Epidermal melanocyte (primary cell): ENCODE measurements at regions not wholly inside any gene's neighbourhood (a gene's known extent, or its start where the extent isn't known, plus 50 kb on each side); places are given as distances from the start of the nearest gene placed in this dataset.
"Not testable (repeated sequence)": the region's sequence is repeated elsewhere in the genome, so short reads cannot be mapped to it uniquely, and the experiment has no call there.

Experiments used
- DNase-seq: peaks from one replicate; pipeline ENCODE4 v3.0.0; 2011; ENCODE audit warnings: low spot score; ENCODE audit not compliant: insufficient read length

GRCh38 chr17:79560527-79560926, 50.3 kb downstream of the RBFOX3 start:
- DNase-seq: no peak

GRCh38 chr17:79559111-79559887, 51.6 kb downstream of the RBFOX3 start:
- no peak for DNase-seq

DNA sequence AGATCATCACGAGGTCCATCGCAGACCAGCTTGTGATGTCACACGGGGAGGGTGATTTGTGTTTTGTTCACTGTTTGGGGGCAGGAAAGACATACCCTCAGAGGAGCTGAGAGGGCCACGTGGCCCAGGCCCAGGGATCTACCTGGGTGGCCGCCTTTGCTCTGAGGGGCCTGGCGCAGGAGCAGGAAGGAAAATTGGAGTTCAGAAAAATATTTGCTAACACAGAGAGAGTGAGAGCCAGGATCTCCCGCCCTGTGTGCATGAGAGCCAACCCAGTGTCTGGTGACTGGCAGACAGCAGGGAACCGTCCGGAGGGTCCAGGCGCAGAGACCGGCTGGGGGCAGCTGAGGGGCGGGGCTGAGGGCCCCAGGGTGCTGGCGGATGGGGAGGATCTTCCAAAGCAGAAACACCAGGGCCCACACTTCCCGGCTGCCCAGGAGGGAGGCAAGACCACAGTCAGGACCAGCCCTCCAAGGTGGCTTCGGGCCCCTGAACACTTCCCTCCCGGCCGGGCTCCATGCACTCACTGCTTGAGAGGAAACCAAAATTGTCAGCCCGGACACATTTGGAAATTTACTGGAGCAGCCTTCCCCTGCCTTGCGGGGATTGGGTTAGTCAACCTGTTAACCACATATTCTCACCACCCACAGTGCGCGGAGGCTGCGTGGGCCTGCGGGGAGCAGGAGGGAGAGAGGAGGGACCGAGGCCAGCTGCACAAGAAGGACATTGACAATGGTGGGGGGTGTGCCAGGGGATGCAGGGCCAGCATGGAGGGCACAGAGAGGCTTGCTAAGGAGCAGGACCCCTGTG, 52.6 kb downstream of the RBFOX3 start:
- DNase-seq: no peak

DNA sequence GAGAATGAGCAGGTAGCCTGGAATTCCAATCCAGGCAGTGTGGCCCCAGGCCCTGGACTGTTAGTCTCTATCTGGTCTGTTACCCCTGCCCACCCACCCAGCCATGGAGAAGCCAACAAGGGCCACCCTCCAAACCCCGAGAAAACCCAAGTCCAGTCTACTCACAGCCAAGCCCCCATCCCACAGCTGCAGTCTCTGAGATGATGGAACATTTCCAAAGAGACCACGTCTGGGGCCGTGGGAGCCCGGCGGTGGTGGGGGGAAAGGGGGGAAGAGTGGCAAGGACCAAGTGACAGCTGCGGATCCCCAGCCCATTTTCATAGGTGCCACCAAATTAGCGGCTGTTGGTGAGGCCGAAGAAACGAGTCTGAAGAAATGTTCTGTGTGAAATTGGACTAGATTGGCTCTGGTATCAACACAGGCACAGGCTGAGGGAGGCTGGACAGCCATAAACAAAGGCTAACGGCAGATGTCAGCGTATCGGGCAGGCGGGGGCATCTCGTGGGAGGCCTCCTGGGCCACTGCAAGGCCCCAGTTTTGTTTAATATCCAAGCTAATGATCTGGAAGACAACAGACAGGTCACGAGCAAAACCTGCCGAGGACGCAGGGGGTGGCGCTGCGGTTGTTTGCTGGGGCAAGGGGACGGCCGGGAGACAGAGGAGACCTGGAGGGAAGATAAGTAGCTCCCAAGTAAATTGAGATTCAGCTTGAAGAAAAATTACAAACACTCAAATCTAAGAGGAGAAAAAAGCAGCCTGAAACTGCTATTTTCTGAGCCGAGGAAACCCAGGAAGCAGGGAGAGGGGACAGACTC, 53.4 kb downstream of the RBFOX3 start:
- DNase-seq: no peak

DNA sequence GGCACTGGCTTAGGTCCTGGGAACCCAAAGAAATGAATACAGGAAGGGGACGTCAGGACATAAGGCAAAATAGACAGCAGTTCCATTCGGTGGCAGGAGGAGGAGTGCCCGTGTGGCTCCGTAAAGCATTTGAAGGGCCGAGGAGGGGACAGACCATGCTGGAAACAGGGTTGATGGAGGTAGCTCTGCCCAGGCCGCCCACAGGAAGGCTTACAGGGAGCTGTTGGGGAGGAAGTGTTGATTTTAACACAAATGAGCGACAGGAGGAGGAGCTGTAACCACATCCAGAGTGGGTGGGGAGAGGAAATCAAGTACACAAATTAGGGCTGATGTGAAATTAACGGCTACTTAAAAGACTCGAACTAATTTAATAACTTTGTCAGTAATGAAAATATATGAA, 54.6 kb downstream of the RBFOX3 start:
- DNase-seq: no peak

- DNase-seq: no peak
These were observed 55.3 kb downstream of the RBFOX3 start for GRCh38 chr17:79555543-79555942.

DNA sequence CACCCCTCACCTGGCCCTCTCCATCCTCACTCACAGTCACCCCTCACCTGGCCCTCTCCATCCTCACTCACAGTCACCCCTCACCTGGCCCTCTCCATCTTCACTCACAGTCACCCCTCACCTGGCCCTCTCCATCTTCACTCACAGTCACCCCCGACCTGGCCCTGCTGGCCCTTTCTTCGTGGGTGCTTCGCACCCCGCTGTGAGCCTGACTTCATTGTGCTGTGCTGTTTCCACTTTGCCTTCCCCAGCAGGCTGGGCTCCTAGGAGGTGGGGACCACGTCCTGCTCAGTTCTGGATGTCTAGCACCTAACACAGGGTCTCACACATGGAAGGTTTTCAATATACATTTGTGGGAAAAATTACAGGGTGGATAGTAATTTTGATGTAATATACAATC, 56.5 kb downstream of the RBFOX3 start:
- not testable (repeated sequence) for DNase-seq

GRCh38 chr17:79552824-79553223, 58.0 kb downstream of the RBFOX3 start:
- no peak for DNase-seq

DNA sequence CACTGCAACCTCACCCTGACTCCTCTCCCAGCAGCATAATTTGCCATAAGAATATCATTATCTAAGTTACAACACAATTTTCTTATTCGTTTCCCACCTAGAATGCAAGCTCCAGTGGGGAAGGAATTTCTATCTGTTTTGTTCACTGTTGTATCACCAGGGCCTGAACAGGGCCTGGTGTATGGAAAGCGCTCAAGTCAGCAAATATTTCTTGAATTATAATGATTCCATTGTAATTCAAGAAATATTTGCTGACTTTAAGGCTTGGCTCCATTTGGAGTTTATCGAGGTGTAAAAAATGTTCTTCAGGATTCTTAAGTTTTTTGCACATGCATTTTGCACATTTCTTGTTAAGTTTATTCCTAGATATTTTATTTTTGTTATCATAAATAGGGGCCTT, 58.4 kb downstream of the RBFOX3 start:
- DNase-seq: no peak

- no peak for DNase-seq
These were observed 61.5 kb downstream of the RBFOX3 start for GRCh38 chr17:79549141-79549915.

DNA sequence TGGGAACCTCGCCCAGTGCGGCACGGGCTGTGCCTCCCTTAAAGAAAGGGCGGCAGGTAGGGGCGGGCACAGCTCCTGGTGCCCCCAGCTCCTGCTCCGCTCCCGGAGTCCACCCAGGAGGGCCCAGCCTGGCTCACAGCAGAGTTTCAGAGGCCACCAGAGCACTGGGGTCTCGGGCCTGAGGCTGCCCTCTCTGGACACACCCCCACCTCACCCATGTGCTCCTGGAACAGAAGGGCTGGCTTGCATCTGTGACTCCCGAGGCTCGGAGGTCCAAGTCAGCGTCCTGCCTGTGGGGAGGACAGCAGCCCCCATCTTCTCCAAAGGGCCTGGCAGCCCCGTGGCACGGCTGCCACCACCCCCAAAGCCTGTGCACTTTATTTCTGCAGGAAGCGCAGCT, 62.7 kb downstream of the RBFOX3 start:
- DNase-seq: no peak

GRCh38 chr17:79547586-79547985, 63.3 kb downstream of the RBFOX3 start:
- no peak for DNase-seq

DNA sequence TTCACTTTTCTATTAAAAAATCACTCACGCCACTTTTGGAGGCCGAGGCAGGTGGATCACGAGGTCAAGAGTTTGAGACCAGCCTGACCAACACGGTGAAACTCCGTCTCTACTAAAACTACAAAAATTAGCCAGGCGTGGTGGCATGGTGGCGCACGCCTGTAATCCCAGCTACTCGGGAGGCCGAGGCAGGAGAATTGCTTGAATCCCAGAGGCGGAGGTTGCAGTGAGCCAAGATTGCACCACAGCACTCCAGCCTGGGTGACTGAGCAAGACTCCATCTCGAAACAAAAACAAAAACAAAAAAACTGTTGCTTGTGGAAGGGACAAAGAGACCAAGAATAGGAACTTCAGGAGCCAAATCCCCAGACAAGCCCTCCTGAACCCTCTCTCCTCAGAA, 63.7 kb downstream of the RBFOX3 start:
- DNase-seq: not testable (repeated sequence)

DNA sequence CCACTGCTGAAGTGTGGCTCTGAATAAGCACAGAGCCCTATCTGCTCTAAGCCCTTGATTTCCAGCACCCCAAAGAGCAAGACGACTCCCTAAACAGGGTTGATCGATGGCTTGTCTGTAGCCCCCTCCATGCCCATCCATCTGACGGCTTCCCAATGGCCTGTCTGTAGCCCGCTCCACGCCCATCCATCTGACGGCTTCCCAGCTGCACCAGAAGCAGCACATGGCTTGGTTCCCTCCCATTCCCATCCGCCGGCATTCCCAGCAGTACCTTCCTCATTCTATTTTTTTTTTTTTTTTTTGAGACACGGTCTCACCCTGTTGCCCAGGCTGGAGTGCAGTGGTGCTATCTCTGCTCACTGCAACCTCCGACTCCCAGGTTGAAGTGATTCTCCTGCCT, 64.5 kb downstream of the RBFOX3 start:
- DNase-seq: no peak

DNA sequence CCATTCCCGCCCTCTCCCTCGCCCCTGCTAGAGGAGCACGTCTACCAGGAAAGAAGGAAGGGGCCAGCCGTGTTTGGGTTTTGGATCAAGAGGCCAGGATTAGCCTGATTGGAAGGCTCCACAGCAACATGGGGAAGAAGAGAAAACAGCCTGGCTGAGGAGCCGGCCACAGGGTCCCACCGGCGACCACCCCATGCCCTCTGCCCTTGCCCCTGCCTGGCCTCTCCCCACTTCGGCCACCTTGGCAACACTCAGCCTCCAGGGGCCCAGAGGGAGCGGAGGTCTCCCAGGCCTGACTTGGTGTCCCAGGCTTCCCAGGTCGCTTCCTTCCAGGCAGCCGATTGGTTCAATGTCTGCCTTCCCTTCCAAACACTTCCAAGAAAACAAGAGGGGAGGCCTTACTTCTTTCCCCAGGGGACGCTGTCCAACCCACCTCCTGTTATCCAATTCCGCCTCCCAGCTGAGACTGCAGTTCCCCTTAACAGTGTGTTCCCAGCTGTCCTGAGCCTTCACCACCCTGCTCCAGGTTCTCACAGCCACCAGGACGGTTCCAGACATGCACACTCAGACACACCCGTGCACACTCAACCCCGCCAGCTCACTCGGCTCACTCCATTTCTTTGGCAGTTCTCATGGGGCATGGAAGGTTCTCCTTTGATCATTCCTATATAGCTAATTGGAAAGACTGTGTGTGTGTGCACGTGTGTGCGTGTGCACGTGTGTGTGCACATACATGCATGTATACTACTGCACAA, 65.4 kb downstream of the RBFOX3 start:
- DNase-seq: no peak

GRCh38 chr17:79544142-79544914, 66.5 kb downstream of the RBFOX3 start:
- no peak for DNase-seq

DNA sequence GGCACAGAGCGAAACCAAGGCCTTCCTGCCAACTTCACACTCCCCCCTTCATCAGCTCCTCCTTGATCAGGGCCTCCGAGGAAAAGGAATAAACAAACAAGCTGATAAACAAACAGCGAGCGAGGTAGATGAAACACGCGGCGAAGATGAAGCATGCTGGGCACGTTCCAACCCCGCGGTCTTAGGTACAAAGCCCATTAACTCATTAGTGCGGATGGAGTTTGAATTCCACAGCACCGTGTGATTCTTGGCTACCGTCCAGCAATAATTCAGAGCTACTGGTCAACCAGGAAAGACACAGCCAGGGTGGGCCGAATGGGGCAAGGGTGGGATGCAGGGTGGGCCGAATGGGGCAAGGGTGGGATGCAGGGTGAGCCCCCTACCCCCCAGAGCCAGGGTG, 67.3 kb downstream of the RBFOX3 start:
- DNase-seq: no peak

GRCh38 chr17:79542718-79543117, 68.1 kb downstream of the RBFOX3 start:
- no peak for DNase-seq

GRCh38 chr17:79541056-79541850, 69.6 kb downstream of the RBFOX3 start:
- DNase-seq: no peak
